GM12878 (cell line): ENCODE measurements at regions not wholly inside any gene's neighbourhood (a gene's known extent, or its start where the extent isn't known, plus 50 kb on each side); places are given as distances from the start of the nearest gene placed in this dataset.

Source experiments
- ATAC-seq: fragments of 200-7000 bp; cut with Tn5 transposase; 3 replicates; pipeline ENCODE4 v1.9.1; 2020; ENCODE audit warnings: mild to moderate bottlenecking, moderate library complexity
- BruUV-seq: library from RNA; stranded (reverse); fragments of 400-500 nt; replicated peaks from 2 replicates; lab custom pipeline; 2021; lab: Mats Ljungman, UMichigan
- CTCF ChIA-PET: fragments of 300-600 bp; sonication (Branson Sonifier 250); formaldehyde crosslinking; extraction: SDS; loops from one replicate; lab custom pipeline; 2021; ENCODE audit warnings: inconsistent platforms; lab: Yijun Ruan, JAX
- POLR2A ChIA-PET: fragments of 350-600 bp; formaldehyde crosslinking; extraction: SDS; loops from one replicate; lab custom pipeline; 2021; ENCODE audit warnings: inconsistent platforms; lab: Charles Lee
- RAD21 ChIA-PET: fragments of 300-600 bp; sonication (Branson Sonifier 250); formaldehyde crosslinking; loops from one replicate; lab custom pipeline; 2023; ENCODE audit warnings: antibody characterized with exemption; ENCODE audit not compliant: unreplicated experiment; lab: Charles Lee
- SMC1A ChIA-PET: fragments of 300-600 bp; sonication (Branson Sonifier 250); formaldehyde crosslinking; loops from one replicate; lab custom pipeline; 2023; ENCODE audit not compliant: unreplicated experiment, uncharacterized antibody; lab: Charles Lee
- DNase-seq: peaks from one replicate; pipeline ENCODE4 v3.0.0-alpha.2; 2011; ENCODE audit warnings: low read depth, low spot score
- FAIRE-seq: peaks from 3 replicates; lab custom pipeline; 2011; peaks lifted over from hg19 to GRCh38; lab: Jason Lieb, UNC
- H2AFZ ChIP-seq: 2 replicates; pipeline ENCODE4 v1.6.0; 2011; ENCODE audit warnings: low read depth, low read length, control low read depth; ENCODE audit not compliant: control insufficient read depth
- H3K27ac ChIP-seq: 2 replicates; pipeline ENCODE4 v1.5.1; 2011; ENCODE audit warnings: control low read depth; ENCODE audit not compliant: control insufficient read depth, insufficient read depth
- H3K27me3 ChIP-seq, 2 experiments: replicated peaks in 1 of 2; 2 replicates each; pipeline versions ENCODE4 v1.6.0 to v1.6.1; 2011; ENCODE audit warnings: low read length in 1 of 2; ENCODE audit not compliant: control insufficient read depth in 2 of 2, insufficient read depth in 2 of 2
- H3K36me3 ChIP-seq, 2 experiments: 2 replicates each; pipeline ENCODE4 v1.5.1; 2011; ENCODE audit warnings: low read length in 1 of 2; ENCODE audit not compliant: control insufficient read depth in 2 of 2, insufficient read depth in 2 of 2
- H3K4me1 ChIP-seq: 2 replicates; pipeline ENCODE4 v1.6.1; 2011; ENCODE audit warnings: mild to moderate bottlenecking, low read length, moderate library complexity, mixed read lengths; ENCODE audit not compliant: control insufficient read depth, insufficient read depth
- H3K4me2 ChIP-seq: 2 replicates; pipeline ENCODE4 v1.6.0; 2011; ENCODE audit warnings: control low read depth; ENCODE audit not compliant: control insufficient read depth, insufficient read depth
- H3K4me3 ChIP-seq: fragments of 200-600 bp; sonication (generic); 2 replicates; pipeline ENCODE4 v1.5.1; 2016
- H3K79me2 ChIP-seq: 2 replicates; pipeline ENCODE4 v1.6.0; 2011; ENCODE audit warnings: low read length; ENCODE audit not compliant: control insufficient read depth, insufficient read depth
- H3K9ac ChIP-seq: 2 replicates; pipeline ENCODE4 v1.8.0; 2011; ENCODE audit warnings: low read length, control low read depth, mixed read lengths; ENCODE audit not compliant: control insufficient read depth, insufficient read depth
- H3K9me3 ChIP-seq: replicated peaks from 3 replicates; pipeline ENCODE4 v1.5.1; 2011; ENCODE audit warnings: mild to moderate bottlenecking, low read length; ENCODE audit not compliant: control insufficient read depth, insufficient read depth
- H4K20me1 ChIP-seq: 2 replicates; pipeline ENCODE4 v1.6.0; 2011; ENCODE audit not compliant: control insufficient read depth, insufficient read depth
- ATF7 ChIP-seq: fragments of 450-650 bp; IDR thresholded peaks from 2 replicates; pipeline ENCODE4 v1.6.1; 2016; ENCODE audit warnings: low read depth, mild to moderate bottlenecking
- CREB1 ChIP-seq: IDR thresholded peaks from 2 replicates; pipeline ENCODE4 v1.6.1; 2012; ENCODE audit warnings: low read depth, mild to moderate bottlenecking, inconsistent platforms
- EP300 ChIP-seq, 2 experiments: fragments of 150-350 bp in 1 of 2; IDR thresholded peaks; 2 replicates each; pipeline ENCODE4 v1.6.1; 2011 to 2012; ENCODE audit warnings: low read depth in 2 of 2, low read length in 2 of 2, borderline replicate concordance in 1 of 2, improper control_type of control experiment in 1 of 2, inconsistent platforms in 1 of 2; ENCODE audit not compliant: control insufficient read depth in 1 of 2
- KDM1A ChIP-seq: fragments of 200-600 bp; sonication (generic); IDR thresholded peaks from 2 replicates; pipeline ENCODE4 v1.6.1; 2016; ENCODE audit warnings: borderline replicate concordance
- MTA2 ChIP-seq: fragments of 450-650 bp; IDR thresholded peaks from 2 replicates; pipeline ENCODE4 v1.6.1; 2016; ENCODE audit warnings: low read depth, mild to moderate bottlenecking, moderate library complexity
- NBN ChIP-seq: fragments of 450-650 bp; IDR thresholded peaks from 2 replicates; pipeline ENCODE4 v1.6.1; 2016
- NFXL1 ChIP-seq: fragments of 450-650 bp; IDR thresholded peaks from 2 replicates; pipeline ENCODE4 v1.6.1; 2017; ENCODE audit warnings: antibody characterized with exemption, mild to moderate bottlenecking, borderline replicate concordance
- NFYA ChIP-seq: IDR thresholded peaks from 2 replicates; pipeline ENCODE4 v1.6.1; 2011; ENCODE audit warnings: low read depth, mild to moderate bottlenecking, low read length, improper control_type of control experiment, borderline replicate concordance
- NR2F1 ChIP-seq: fragments of 450-650 bp; conservative IDR thresholded peaks from 2 replicates; pipeline ENCODE4 v1.6.1; 2017; ENCODE audit warnings: mild to moderate bottlenecking
- PML ChIP-seq: IDR thresholded peaks from 2 replicates; pipeline ENCODE4 v1.6.1; 2012; ENCODE audit warnings: low read length, inconsistent platforms
- STAT3 ChIP-seq: IDR thresholded peaks from 2 replicates; pipeline ENCODE4 v1.6.1; 2011; ENCODE audit warnings: low read depth, low read length, improper control_type of control experiment
- SUZ12 ChIP-seq: fragments of 200-600 bp; sonication (generic); IDR thresholded peaks from one replicate; pipeline ENCODE4 v1.6.1; 2018; ENCODE audit warnings: antibody characterized with exemption, mild to moderate bottlenecking; ENCODE audit not compliant: unreplicated experiment
- ZBTB40 ChIP-seq: fragments of 450-650 bp; IDR thresholded peaks from 2 replicates; pipeline ENCODE4 v1.6.1; 2016; ENCODE audit warnings: mild to moderate bottlenecking, moderate library complexity, borderline replicate concordance
- ZNF384 ChIP-seq: IDR thresholded peaks from 2 replicates; pipeline ENCODE4 v1.6.1; 2012; ENCODE audit warnings: low read depth, mild to moderate bottlenecking, low read length, improper control_type of control experiment, borderline replicate concordance
- WGBS: methylation state at CpG from one replicate; pipeline ENCODE4 v1.1.6; 2016; ENCODE audit warnings: low lambda C conversion rate; ENCODE audit not compliant: insufficient replicate concordance, insufficient coverage; ENCODE audit errors: missing lambda C conversion rate; 5-methylcytosine and 5-hydroxymethylcytosine counted together
- in situ Hi-C: fragments of 300-500 bp; cut with MboI; formaldehyde crosslinking; loops from 9 replicates; pipeline ENCODE4 v1.14.3; 2018; ENCODE audit warnings: mixed read lengths
- intact Hi-C: fragments of 100-400 bp; cut with micrococcal nuclease; formaldehyde crosslinking; loops from one replicate; pipeline ENCODE4 v1.14.2; 2022; ENCODE audit not compliant: unreplicated experiment
- TF ChIP-seq, protein P1 (sequence below): IDR thresholded peaks from 2 replicates; pipeline ENCODE4 v1.6.1; 2012; ENCODE audit warnings: mild to moderate bottlenecking, low read depth, low read length

- no peak overlapping the region for H2AFZ ChIP-seq
- BruUV-seq: no TSS peak
- no peak overlapping the region for H3K4me3 ChIP-seq
- ChIA-PET CTCF (interaction anchor here (4.8 kb wide), 1 partner anchor 14 kb away, joined by 37 read pairs; no protein-coding TSS in a partner anchor), SMC1A (interaction anchor here (0.7 kb wide), 1 partner anchor 8 kb away, joined by 3 read pairs; no protein-coding TSS in a partner anchor), POLR2A (no interaction called here), RAD21 (no interaction called here)
- no peaks in the 10 kb centered on the region for H3K79me2 ChIP-seq
- WGBS: 4% methylated on average over 3 of the region's 3 CpGs
- in situ Hi-C loops (loop anchor here (25.0 kb wide), 1 partner anchor 1230 kb away; no protein-coding TSS in a partner anchor), intact Hi-C loops (no loop called here)
- ATAC-seq: no peak
- H3K36me3 ChIP-seq: no peaks in the 10 kb centered on the region
- no peak for DNase-seq
- H3K27me3 ChIP-seq: no peaks in the 10 kb centered on the region; a peak in 1 of 4 replicates
- FAIRE-seq: no peak
- H3K4me2 ChIP-seq: no peak overlapping the region
- no peaks in the 10 kb centered on the region for H3K9me3 ChIP-seq
- no peaks in the 10 kb centered on the region for H4K20me1 ChIP-seq
- H3K4me1 ChIP-seq: no peaks in the 10 kb centered on the region
- no peak overlapping the region for H3K27ac ChIP-seq
- H3K9ac ChIP-seq: no peak overlapping the region
- TF ChIP-seq ATF7 (no peak), ZNF384 (no peak), CREB1 (no peak), KDM1A (no peak), NFXL1 (no peak), EP300 (IDR thresholded peaks at IDR 0.05; ENCODE audit: borderline replicate concordance in 1 of 2, control insufficient read depth in 1 of 2, low read depth in 2 of 2, low read length in 2 of 2) (no peak), SUZ12 (no peak), NBN (no peak), STAT3 (no peak), NFYA (no peak), MTA2 (no peak), ZBTB40 (no peak), NR2F1 (no peak), PML (no peak)
- TF ChIP-seq, protein P1, sequence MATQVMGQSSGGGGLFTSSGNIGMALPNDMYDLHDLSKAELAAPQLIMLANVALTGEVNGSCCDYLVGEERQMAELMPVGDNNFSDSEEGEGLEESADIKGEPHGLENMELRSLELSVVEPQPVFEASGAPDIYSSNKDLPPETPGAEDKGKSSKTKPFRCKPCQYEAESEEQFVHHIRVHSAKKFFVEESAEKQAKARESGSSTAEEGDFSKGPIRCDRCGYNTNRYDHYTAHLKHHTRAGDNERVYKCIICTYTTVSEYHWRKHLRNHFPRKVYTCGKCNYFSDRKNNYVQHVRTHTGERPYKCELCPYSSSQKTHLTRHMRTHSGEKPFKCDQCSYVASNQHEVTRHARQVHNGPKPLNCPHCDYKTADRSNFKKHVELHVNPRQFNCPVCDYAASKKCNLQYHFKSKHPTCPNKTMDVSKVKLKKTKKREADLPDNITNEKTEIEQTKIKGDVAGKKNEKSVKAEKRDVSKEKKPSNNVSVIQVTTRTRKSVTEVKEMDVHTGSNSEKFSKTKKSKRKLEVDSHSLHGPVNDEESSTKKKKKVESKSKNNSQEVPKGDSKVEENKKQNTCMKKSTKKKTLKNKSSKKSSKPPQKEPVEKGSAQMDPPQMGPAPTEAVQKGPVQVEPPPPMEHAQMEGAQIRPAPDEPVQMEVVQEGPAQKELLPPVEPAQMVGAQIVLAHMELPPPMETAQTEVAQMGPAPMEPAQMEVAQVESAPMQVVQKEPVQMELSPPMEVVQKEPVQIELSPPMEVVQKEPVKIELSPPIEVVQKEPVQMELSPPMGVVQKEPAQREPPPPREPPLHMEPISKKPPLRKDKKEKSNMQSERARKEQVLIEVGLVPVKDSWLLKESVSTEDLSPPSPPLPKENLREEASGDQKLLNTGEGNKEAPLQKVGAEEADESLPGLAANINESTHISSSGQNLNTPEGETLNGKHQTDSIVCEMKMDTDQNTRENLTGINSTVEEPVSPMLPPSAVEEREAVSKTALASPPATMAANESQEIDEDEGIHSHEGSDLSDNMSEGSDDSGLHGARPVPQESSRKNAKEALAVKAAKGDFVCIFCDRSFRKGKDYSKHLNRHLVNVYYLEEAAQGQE: no peak
These were observed 479.4 kb downstream of the METTL4 start for GRCh38 chr18:2091937-2092336.
